ENCODE measurements at regions not wholly inside any gene's neighbourhood (a gene's known extent, or its start where the extent isn't known, plus 50 kb on each side); places are given as distances from the start of the nearest gene placed in this dataset.

DNA sequence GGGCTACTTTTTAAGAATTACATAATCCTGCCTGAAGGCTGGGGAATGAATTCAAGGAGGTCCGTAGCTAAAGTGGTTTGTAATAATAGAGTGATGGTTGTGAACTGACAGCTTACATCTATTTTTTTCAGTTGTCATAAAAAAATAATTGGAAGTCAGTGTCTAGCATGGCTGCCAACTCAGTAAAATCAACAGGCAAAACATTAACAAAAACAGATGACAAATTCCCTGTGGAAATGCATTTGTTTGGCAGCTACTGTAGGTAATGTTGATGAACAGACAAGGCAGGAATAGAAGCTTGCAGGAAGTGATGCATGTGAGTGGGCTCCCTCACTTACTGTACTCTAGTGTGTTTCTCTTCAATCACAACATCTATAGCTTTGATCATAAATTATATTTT is 766.0 kb upstream of the POT1 start:
- TF ChIP-seq EZH2 (IDR thresholded peaks at IDR 0.05; ENCODE audit: insufficient read depth, poor library complexity, severe bottlenecking) (no peak), EZH2phosphoT487 (IDR thresholded peaks at IDR 0.05; ENCODE audit: insufficient read depth, low read depth) (no peak)
